Parathyroid adenoma (tissue), 2 donors: ENCODE measurements at regions not wholly inside any gene's neighbourhood (a gene's known extent, or its start where the extent isn't known, plus 50 kb on each side); places are given as distances from the start of the nearest gene placed in this dataset.

Experiments used
- H2AFZ ChIP-seq: fragments of 300-600 bp; sonication (generic); one replicate; pipeline ENCODE4 v1.7.0; 2017; ENCODE audit warnings: antibody characterized with exemption, mild to moderate bottlenecking
- H3K27ac ChIP-seq: fragments of 300-600 bp; sonication (generic); one replicate; pipeline ENCODE4 v1.7.0; 2017
- H3K27me3 ChIP-seq: fragments of 300-600 bp; sonication (generic); one replicate; pipeline ENCODE4 v1.7.0; 2017; ENCODE audit warnings: low read length; ENCODE audit not compliant: control insufficient read depth, insufficient read depth
- H3K36me3 ChIP-seq: fragments of 300-600 bp; sonication (generic); one replicate; pipeline ENCODE4 v1.7.0; 2017; ENCODE audit warnings: low read length; ENCODE audit not compliant: control insufficient read depth, insufficient read depth
- H3K4me1 ChIP-seq: fragments of 300-600 bp; sonication (generic); one replicate; pipeline ENCODE4 v1.7.0; 2017; ENCODE audit warnings: control low read depth
- H3K4me2 ChIP-seq: fragments of 300-600 bp; sonication (generic); one replicate; pipeline ENCODE4 v1.7.0; 2017; ENCODE audit warnings: low read length
- H3K4me3 ChIP-seq: fragments of 300-600 bp; sonication (generic); one replicate; pipeline ENCODE4 v1.7.0; 2017; ENCODE audit warnings: low read depth, low read length
- H3K79me2 ChIP-seq: fragments of 300-600 bp; sonication (generic); one replicate; pipeline ENCODE4 v1.7.0; 2017; ENCODE audit warnings: control low read depth
- H3K9ac ChIP-seq: fragments of 300-600 bp; sonication (generic); one replicate; pipeline ENCODE4 v1.7.0; 2017; ENCODE audit warnings: mild to moderate bottlenecking
- H3K9me3 ChIP-seq: fragments of 300-600 bp; sonication (generic); one replicate; pipeline ENCODE4 v1.7.0; 2017; ENCODE audit warnings: low read length; ENCODE audit not compliant: control insufficient read depth
- TF ChIP-seq, protein P1 (sequence below): fragments of 300-600 bp; sonication (generic); IDR thresholded peaks from one replicate; pipeline ENCODE4 v1.7.0; 2017; ENCODE audit warnings: antibody characterized with exemption, mild to moderate bottlenecking
- donor health status: primary hyperparathyroidism.

DNA sequence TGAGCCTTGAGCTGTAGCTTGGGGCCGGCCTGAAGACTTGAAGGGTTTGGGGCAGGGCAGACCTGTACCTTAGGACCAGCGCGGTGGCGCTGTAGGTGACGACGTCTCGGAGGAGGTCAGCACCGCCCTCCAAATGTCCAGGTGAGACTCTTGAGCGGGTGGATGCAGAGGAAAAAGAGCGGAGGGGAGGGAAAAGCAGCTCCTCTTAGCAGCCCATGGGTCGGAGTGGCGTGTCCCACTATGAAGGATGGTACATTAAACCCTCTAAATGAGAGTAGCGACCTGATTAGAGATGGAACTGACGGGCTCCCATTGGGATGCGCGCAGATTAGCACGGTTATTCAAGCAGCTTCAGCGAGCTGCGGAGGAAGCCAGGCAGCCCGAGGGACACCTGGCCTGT, 77.0 kb upstream of the MAP1LC3B2 start:
- Histone ChIP-seq H2AFZ (no peak overlapping the region), H3K27me3 (no peaks in the 10 kb centered on the region), H3K9ac (no peak overlapping the region), H3K36me3 (no peaks in the 10 kb centered on the region), H3K4me2 (no peak overlapping the region), H3K79me2 (no peaks in the 10 kb centered on the region), H3K27ac (no peak overlapping the region), H3K9me3 (no peaks in the 10 kb centered on the region), H3K4me1 (no peaks in the 10 kb centered on the region), H3K4me3 (no peak overlapping the region)
- TF ChIP-seq, protein P1, sequence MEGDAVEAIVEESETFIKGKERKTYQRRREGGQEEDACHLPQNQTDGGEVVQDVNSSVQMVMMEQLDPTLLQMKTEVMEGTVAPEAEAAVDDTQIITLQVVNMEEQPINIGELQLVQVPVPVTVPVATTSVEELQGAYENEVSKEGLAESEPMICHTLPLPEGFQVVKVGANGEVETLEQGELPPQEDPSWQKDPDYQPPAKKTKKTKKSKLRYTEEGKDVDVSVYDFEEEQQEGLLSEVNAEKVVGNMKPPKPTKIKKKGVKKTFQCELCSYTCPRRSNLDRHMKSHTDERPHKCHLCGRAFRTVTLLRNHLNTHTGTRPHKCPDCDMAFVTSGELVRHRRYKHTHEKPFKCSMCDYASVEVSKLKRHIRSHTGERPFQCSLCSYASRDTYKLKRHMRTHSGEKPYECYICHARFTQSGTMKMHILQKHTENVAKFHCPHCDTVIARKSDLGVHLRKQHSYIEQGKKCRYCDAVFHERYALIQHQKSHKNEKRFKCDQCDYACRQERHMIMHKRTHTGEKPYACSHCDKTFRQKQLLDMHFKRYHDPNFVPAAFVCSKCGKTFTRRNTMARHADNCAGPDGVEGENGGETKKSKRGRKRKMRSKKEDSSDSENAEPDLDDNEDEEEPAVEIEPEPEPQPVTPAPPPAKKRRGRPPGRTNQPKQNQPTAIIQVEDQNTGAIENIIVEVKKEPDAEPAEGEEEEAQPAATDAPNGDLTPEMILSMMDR, result no peak

GRCh38 chr12:116482859-116483258, 76.3 kb upstream of the MAP1LC3B2 start:
- Histone ChIP-seq H3K36me3 (no peaks in the 10 kb centered on the region), H3K4me2 (no peak overlapping the region), H3K79me2 (no peaks in the 10 kb centered on the region), H3K4me1 (no peaks in the 10 kb centered on the region), H3K9me3 (no peaks in the 10 kb centered on the region), H3K4me3 (no peak overlapping the region), H2AFZ (no peak overlapping the region), H3K27ac (no peak overlapping the region), H3K27me3 (no peaks in the 10 kb centered on the region), H3K9ac (no peak overlapping the region)
- TF ChIP-seq, protein P1, result no peak

DNA sequence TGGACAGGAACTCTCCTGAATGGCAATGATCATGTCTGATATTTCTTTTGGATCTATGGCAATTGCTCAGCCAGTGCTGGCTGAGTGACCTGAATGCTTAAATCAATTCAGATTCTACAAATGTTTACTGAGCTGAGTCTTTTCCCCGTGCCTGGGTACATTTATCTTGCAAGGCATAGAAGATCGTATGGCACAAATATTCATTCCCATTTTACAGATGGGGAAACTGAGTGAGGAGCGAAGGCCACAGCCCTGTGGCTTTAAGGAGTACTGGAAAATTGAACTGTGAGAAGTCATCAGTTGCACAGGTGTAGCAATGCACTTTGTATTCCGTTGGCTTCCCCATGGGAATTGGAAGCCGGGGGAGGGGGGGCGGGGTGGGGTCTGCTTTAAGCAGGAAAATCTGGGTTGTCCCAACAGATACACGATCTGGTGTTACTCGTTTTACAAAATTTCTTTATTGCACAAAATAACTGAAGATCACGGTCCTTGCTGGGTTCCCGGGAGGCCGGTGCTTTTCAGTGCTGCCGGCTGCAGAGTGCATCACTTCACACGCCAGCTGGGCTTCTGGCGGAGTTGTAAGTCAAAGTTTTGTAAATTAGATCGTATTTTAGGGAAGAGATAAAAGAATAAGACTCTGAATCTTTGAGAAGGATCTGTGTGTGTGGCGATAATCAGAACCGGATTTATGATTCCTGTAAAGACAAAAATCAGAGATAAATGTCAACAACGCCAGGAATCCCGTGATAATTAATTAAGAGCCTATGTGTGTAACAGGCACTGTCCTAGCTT, 75.0 kb upstream of the MAP1LC3B2 start:
- no peaks in the 10 kb centered on the region for H3K9me3 ChIP-seq
- no peak overlapping the region for H3K9ac ChIP-seq
- H3K4me1 ChIP-seq, result no peaks in the 10 kb centered on the region
- no peaks in the 10 kb centered on the region for H3K36me3 ChIP-seq
- H3K4me3 ChIP-seq, result no peak overlapping the region
- H2AFZ ChIP-seq, result no peak overlapping the region
- no peak overlapping the region for H3K27ac ChIP-seq
- no peak overlapping the region for H3K4me2 ChIP-seq
- H3K79me2 ChIP-seq, result no peaks in the 10 kb centered on the region
- H3K27me3 ChIP-seq, result no peaks in the 10 kb centered on the region
- TF ChIP-seq, protein P1, result no peak

- TF ChIP-seq, protein P1, result no peak
- H2AFZ ChIP-seq, result no peak overlapping the region
- H3K27ac ChIP-seq, result no peak overlapping the region
- H3K9ac ChIP-seq, result no peak overlapping the region
- H3K27me3 ChIP-seq, result no peaks in the 10 kb centered on the region
- no peak overlapping the region for H3K4me2 ChIP-seq
- no peaks in the 10 kb centered on the region for H3K79me2 ChIP-seq
- no peaks in the 10 kb centered on the region for H3K36me3 ChIP-seq
- H3K9me3 ChIP-seq, result no peaks in the 10 kb centered on the region
- no peaks in the 10 kb centered on the region for H3K4me1 ChIP-seq
- no peak overlapping the region for H3K4me3 ChIP-seq
Observed at GRCh38 chr12:116484807-116485206, 74.4 kb upstream of the MAP1LC3B2 start.

GRCh38 chr12:116489116-116489515, 70.1 kb upstream of the MAP1LC3B2 start:
- no peaks in the 10 kb centered on the region for H3K36me3 ChIP-seq
- H3K4me3 ChIP-seq, result no peak overlapping the region
- TF ChIP-seq, protein P1, result no peak
- H3K9ac ChIP-seq, result no peak overlapping the region
- H3K27me3 ChIP-seq, result no peaks in the 10 kb centered on the region
- H3K4me1 ChIP-seq, result no peaks in the 10 kb centered on the region
- H2AFZ ChIP-seq, result no peak overlapping the region
- H3K27ac ChIP-seq, result no peak overlapping the region
- no peaks in the 10 kb centered on the region for H3K79me2 ChIP-seq
- no peak overlapping the region for H3K4me2 ChIP-seq
- H3K9me3 ChIP-seq, result no peaks in the 10 kb centered on the region
